GM12891 (cell line): ENCODE measurements at regions not wholly inside any gene's neighbourhood (a gene's known extent, or its start where the extent isn't known, plus 50 kb on each side); places are given as distances from the start of the nearest gene placed in this dataset.
"Not testable (repeated sequence)": the region's sequence is repeated elsewhere in the genome, so short reads cannot be mapped to it uniquely, and the experiment has no call there.

ENCODE experiments used
- DNase-seq: peaks from one replicate; pipeline ENCODE4 v3.0.0; 2011; ENCODE audit warnings: low spot score; ENCODE audit not compliant: insufficient read length
- FAIRE-seq: peaks from 2 replicates; lab custom pipeline; 2011; peaks lifted over from hg19 to GRCh38; lab: Jason Lieb, UNC
- PAX5 ChIP-seq: IDR thresholded peaks from 2 replicates; pipeline ENCODE4 v1.6.1; 2011; ENCODE audit warnings: low read length, moderate library complexity, mild to moderate bottlenecking; ENCODE audit not compliant: insufficient read depth, severe bottlenecking
- POLR2A ChIP-seq: IDR thresholded peaks from 2 replicates; pipeline ENCODE4 v1.6.1; 2011; ENCODE audit warnings: low read depth, low read length, control low read depth
- POLR2AphosphoS5 ChIP-seq: IDR thresholded peaks from 2 replicates; pipeline ENCODE4 v1.6.1; 2011; ENCODE audit warnings: low read depth, low read length, control low read depth
- POU2F2 ChIP-seq: IDR thresholded peaks from 2 replicates; pipeline ENCODE4 v1.6.1; 2011; ENCODE audit warnings: low read depth, mild to moderate bottlenecking, control low read depth, low read length, moderate library complexity
- SPI1 ChIP-seq: IDR thresholded peaks from 2 replicates; pipeline ENCODE4 v1.6.1; 2011; ENCODE audit warnings: low read depth, low read length, control low read depth
- TAF1 ChIP-seq: IDR thresholded peaks from 2 replicates; pipeline ENCODE4 v1.6.1; 2011; ENCODE audit warnings: low read depth, low read length, control low read depth

DNA sequence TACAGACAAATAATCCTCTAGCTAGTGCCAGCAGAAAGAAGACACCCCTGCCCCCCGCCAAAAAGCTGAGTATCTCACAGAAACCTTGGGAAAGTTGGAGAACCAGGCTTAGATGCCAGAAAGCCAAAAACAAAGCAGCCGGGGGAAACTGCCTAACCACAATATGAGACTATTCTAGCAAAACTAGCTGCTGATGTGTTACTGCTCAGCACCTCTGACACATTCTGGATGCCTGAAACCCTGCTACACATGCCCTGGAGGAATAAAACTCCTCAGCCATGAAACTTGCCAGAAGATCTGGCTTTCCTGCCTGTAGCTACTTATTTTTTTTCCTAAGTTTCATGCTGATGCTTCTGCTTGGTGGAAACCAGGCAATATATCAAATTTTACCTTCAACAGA lies 122.7 kb upstream of the GCFC2 start:
- FAIRE-seq: no peak
- DNase-seq: no peak
- TF ChIP-seq POLR2A (no peak), TAF1 (no peak), SPI1 (no peak), POLR2AphosphoS5 (no peak), PAX5 (no peak), POU2F2 (no peak)

DNA sequence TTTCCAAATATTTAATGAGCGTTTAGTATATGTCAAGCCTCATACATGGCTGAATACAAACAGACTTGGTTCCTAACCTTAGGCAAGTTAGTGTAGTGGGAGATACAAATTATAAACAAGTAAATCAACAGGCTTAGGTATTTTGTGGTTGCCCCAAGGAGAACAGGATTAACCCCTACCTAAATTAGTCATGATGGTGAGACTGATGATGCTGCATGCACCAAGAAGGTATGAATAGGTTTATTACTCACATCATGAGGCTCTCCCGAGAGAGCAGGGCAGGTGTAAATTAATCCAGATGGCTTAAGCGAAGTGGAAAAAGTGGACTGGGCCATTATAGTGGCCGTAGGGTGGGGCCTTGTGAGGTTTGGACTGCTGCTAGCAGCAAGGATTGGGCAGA lies 118.1 kb upstream of the GCFC2 start:
- no peak for DNase-seq
- no peak for TF ChIP-seq TAF1
- TF ChIP-seq PAX5: no peak
- TF ChIP-seq POLR2A: no peak
- TF ChIP-seq POU2F2: no peak
- no peak for TF ChIP-seq POLR2AphosphoS5
- TF ChIP-seq SPI1: no peak
- no peak for FAIRE-seq

DNA sequence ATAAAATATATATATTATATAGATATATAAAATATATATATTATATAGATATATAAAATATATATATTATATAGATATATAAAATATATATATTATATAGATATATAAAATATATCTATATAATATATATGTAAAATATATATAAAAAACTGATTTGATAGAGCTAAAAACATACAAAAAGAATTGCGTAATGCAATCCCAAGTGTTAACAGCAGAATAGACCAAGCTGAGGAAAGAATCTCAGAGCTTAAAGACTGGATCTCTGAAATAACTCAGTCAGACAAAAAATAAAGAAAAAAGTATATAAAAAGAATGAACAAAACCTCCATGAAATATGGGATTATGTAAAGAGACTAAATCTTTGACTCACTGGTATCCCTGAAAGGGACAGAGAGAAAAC lies 112.8 kb upstream of the GCFC2 start:
- FAIRE-seq, DNase-seq: not testable (repeated sequence)

DNA sequence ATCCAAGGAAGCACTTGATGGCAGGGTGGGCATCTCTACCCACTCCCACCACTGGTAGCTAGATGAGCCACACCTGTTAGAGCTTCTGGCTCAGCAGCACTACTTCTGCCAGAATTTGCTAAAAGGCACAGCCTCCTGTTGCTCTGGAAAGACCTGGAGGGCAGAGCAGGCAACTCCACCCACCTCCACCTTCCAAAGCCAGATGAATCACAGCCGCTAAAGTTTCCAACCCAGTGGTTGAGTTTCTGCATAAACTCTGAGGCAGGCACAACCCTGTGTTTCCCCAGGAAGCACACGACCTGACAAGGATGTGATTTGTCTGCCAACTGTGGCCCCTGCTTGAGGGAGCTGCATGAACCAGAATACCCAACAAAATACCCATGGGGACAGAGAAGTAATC lies 111.6 kb upstream of the GCFC2 start:
- TF ChIP-seq PAX5: no peak
- no peak for TF ChIP-seq POLR2AphosphoS5
- TF ChIP-seq SPI1: no peak
- no peak for TF ChIP-seq TAF1
- no peak for TF ChIP-seq POLR2A
- TF ChIP-seq POU2F2: no peak
- DNase-seq (no peak), FAIRE-seq (no peak)

DNA sequence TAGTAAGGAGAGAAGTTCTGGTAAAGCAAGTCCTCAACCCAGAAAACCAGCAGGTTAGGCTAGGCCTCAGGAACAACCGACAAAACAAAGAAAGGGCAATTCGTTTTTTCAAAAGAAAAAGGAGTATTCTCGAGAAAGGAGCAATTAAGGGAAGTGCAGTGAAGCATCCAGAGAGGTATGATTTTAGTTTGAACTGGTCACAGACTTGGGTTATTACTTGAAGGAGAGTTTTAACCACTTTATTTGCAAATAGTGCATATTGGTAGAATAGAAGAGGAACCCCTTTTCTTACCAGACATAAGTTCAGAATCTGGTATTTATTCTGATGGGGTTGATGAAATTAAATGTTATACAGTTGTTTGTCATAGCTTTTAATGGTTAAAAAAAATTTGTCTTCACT lies 110.0 kb upstream of the GCFC2 start:
- FAIRE-seq (no peak), DNase-seq (no peak)
- peak; percentile 64; the same call in 1 of the 2 replicates for TF ChIP-seq SPI1
- TF ChIP-seq PAX5: no peak
- TF ChIP-seq POLR2A: no peak
- no peak for TF ChIP-seq POU2F2
- TF ChIP-seq TAF1: no peak

DNA sequence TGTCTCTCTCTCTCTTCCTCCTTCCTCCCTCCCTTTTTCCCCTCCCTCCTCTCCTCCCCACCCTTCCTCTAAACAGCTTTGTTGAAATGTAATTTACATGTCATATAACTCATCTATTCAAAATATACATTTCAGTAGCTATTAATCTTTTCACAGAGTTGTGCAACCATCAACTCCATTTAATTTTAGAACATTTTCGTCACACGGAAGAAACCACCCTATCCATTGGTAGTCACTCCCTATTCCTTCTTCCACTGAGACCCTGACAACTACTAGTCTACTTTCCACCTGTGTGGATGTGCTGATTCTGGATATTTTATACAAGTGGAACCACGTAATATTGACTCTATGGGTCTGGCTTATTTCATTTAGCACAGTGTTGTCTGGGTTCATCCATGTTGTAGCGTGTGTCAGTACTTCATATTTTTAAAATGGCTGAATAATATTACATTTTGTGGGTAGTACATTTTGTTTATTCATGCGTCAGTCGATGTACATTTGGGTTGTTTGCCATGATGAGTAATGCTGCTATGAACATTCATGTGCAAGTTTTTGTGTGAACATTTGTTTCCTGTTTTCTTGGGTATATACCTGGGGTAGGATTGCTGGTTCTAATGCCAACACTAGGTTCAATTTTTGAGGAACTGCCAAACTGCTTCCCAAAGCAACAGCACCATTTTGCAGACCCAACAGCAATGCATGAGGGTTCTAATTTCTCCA lies 100.1 kb upstream of the GCFC2 start:
- FAIRE-seq (no peak), DNase-seq (no peak)
- TF ChIP-seq PAX5 (no peak), SPI1 (no peak), POLR2AphosphoS5 (no peak), POLR2A (no peak), TAF1 (no peak), POU2F2 (no peak)

DNA sequence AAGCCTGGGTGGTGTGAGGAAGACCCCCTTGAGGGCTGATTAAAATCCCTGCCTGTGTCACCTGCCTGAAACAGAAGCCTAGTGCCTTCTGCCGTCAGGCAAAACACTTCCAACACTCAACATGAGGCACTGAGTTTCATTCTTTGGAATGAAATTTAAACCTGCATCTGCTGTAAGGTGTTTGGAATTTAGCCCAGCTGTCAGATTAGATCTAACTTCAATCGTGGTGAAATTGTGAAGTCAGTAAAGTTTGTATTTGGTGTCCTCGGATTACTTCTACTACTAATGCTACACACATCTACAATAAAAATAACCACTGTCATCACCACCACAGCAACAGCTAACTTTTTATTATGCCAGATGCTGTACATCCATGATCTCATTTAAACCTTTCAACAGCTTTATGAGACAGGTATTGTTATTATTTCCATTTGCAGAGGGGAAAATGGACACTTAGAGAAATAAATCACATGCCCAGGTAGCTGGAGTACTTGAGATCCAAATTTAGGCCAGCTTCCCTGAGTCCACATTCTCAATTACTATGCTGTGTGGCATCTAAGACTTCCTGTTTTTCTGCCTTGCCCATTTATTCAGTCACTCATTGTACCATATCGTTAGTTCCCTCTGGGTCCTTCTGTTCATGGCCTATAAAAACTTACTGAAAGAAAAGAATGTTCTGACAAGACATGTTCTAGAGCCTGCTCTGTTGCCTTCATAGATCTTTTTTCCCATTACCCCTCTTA lies 98.2 kb upstream of the GCFC2 start:
- TF ChIP-seq POLR2A: no peak
- TF ChIP-seq SPI1: peak; percentile 36; the same call in 1 of the 2 replicates
- DNase-seq: no peak
- no peak for FAIRE-seq

DNA sequence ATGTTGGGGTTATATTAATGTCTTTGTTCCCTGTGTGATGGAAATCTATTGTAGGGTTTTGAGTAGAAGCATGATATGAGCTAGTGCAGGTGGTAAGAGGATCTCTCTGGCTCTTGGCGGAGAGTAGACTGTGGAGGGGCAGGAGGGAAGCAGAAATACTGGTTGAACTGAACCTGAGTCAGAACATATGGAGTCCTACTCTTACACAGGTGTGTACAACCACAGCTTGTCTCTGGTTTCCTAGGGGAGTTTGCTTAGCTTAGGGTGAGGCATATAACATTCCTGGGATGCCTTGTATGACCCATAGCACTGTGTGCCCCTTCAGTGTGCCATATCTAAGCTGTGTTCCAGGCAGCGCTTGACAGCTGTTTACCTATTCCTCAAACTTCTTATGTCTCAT lies 97.3 kb upstream of the GCFC2 start:
- FAIRE-seq (no peak), DNase-seq (no peak)
- TF ChIP-seq POU2F2 (no peak), TAF1 (no peak), POLR2AphosphoS5 (no peak), SPI1 (no peak), PAX5 (no peak), POLR2A (no peak)

DNA sequence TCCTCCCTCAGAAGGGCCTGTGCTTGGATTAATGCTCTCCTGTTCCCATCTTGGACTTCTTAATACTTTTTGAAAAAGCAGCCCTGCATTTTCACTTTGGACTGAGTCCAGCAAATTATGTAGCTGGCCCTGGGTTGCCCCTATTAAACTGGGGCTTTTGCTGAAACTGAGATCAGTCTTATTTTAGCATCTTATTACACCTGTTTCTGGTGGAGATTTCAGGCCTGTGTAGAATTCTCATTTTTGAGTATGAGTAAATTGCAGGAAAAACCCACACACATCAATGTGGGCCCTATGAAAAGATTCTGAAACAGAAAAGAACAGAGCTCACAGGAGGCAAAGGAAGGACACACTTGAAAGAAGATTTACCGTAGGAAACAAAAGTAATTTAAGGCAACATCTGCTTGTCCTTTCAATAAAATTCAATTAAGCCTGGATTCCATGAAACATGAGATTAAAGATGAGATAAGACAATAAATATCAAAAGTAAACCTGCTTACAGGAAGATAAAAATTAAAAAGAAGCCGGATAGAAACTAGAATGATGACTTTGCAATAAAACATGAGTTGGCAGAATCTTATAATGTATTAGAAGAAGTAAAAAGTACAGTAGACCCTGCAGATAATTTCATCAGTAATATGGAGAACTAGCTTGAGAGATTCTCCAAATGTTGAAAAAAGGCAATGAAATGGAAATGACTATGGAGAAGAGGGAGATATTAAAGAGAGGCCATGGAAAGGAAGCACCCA lies 90.7 kb upstream of the GCFC2 start:
- no peak for DNase-seq
- FAIRE-seq: no peak
- TF ChIP-seq PAX5: no peak

DNA sequence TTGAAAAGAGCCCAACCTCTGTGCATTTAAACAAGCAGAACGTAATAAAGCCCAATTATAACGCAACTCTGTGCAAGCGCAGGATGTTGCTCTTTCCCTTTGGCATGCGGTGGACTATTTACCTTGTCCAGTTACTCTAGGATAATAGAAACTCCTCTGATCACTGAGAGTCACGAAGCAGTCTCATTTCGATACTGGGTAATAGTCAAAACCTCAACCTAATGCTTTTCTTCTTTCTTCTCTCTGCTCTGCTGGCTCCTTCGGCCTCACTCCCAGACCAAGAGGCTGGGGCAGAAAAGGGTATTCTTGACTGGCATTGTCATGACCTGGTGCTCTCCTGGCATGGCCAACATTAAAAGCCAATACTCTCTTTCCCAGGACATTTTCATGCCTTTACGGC lies 89.7 kb upstream of the GCFC2 start:
- peak; percentile 73 for FAIRE-seq
- DNase-seq: no peak
- TF ChIP-seq POLR2AphosphoS5 (no peak), TAF1 (no peak), PAX5 (peak; percentile 38), POU2F2 (peak; percentile 16; the same call in 1 of the 2 replicates), POLR2A (no peak), SPI1 (no peak)

DNA sequence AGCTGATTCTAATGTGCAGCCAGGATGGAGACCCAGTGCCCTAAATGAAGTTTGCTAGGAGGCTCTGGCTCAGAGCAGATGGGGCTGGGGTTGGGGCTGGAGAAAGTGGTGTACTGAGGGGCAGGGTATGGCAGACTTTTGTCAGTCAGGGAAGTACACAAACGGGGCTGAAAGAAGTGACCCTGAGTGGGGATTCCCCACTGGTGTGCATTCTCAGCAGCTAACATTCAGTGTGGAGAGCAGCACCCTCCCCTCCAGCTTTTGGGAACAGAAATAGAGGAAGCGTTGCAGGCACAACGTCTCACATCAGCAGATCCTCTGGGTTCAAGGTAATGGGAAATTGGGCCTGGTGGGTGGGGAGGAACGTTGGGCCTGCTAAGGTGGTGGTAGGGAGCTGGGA lies 89.1 kb upstream of the GCFC2 start:
- no peak for TF ChIP-seq POLR2A
- no peak for TF ChIP-seq TAF1
- no peak for TF ChIP-seq SPI1
- no peak for TF ChIP-seq PAX5
- no peak for TF ChIP-seq POU2F2
- TF ChIP-seq POLR2AphosphoS5: no peak
- FAIRE-seq (no peak), DNase-seq (no peak)
